ENCODE measurements at regions not wholly inside any gene's neighbourhood (a gene's known extent, or its start where the extent isn't known, plus 50 kb on each side); places are given as distances from the start of the nearest gene placed in this dataset.

DNA sequence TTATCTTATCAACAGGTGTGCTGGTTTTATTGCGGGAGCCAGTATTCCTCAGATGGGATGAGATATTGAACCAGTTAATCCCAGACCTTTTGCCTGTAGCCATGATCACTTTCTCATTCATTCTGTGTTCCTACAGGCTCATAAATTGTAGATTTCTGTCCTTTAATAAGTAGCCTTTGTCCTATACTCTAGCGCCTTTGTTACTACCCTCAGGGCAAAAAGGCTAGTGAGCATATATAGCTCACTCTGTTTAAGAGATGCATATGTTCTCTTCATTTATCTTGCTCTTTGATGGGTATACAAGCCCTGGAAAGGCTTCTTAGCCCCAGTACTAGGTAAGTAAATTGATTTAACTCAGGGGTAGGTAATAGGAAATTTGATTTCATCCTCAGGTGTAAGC lies 95.1 kb downstream of the OXSM start:
- no peak for TF ChIP-seq POLR2A (IDR thresholded peaks at IDR 0.05)
- TF ChIP-seq, protein P1, sequence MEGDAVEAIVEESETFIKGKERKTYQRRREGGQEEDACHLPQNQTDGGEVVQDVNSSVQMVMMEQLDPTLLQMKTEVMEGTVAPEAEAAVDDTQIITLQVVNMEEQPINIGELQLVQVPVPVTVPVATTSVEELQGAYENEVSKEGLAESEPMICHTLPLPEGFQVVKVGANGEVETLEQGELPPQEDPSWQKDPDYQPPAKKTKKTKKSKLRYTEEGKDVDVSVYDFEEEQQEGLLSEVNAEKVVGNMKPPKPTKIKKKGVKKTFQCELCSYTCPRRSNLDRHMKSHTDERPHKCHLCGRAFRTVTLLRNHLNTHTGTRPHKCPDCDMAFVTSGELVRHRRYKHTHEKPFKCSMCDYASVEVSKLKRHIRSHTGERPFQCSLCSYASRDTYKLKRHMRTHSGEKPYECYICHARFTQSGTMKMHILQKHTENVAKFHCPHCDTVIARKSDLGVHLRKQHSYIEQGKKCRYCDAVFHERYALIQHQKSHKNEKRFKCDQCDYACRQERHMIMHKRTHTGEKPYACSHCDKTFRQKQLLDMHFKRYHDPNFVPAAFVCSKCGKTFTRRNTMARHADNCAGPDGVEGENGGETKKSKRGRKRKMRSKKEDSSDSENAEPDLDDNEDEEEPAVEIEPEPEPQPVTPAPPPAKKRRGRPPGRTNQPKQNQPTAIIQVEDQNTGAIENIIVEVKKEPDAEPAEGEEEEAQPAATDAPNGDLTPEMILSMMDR (IDR thresholded peaks at IDR 0.05): no peak

Measured in tibial nerve (tissue), 3 donors.